H9 (cell line): ENCODE measurements at regions not wholly inside any gene's neighbourhood (a gene's known extent, or its start where the extent isn't known, plus 50 kb on each side); places are given as distances from the start of the nearest gene placed in this dataset.

Source experiments
- DNase-seq: peaks from one replicate; pipeline ENCODE4 v3.0.0-alpha.2; 2017
- H2AFZ ChIP-seq: one replicate; pipeline ENCODE4 v1.6.1; 2013; ENCODE audit warnings: mild to moderate bottlenecking, low read length, control low read depth, moderate library complexity
- H2AK5ac ChIP-seq: 2 replicates; pipeline ENCODE4 v1.6.1; 2013; ENCODE audit warnings: low read length, control low read depth, mixed read lengths; ENCODE audit not compliant: insufficient read length
- H2BK120ac ChIP-seq: one replicate; pipeline ENCODE4 v1.6.1; 2013; ENCODE audit warnings: low read depth, mild to moderate bottlenecking, low read length, control low read depth, inconsistent platforms; ENCODE audit not compliant: poor library complexity, severe bottlenecking
- H2BK12ac ChIP-seq: 2 replicates; pipeline ENCODE4 v1.6.1; 2013; ENCODE audit warnings: low read length, control low read depth, mixed read lengths, low read depth; ENCODE audit not compliant: insufficient read length
- H2BK15ac ChIP-seq: 2 replicates; pipeline ENCODE4 v1.6.1; 2013; ENCODE audit warnings: low read depth, low read length, control low read depth
- H2BK20ac ChIP-seq: one replicate; pipeline ENCODE4 v1.6.1; 2013; ENCODE audit warnings: low read depth, mild to moderate bottlenecking, low read length, control low read depth, inconsistent platforms; ENCODE audit not compliant: poor library complexity, severe bottlenecking
- H2BK5ac ChIP-seq: 2 replicates; pipeline ENCODE4 v1.6.1; 2013; ENCODE audit warnings: low read length, control low read depth, mixed read lengths; ENCODE audit not compliant: insufficient read length
- H3K14ac ChIP-seq: 2 replicates; pipeline ENCODE4 v1.6.1; 2013; ENCODE audit warnings: low read length, control low read depth; ENCODE audit not compliant: insufficient read depth
- H3K18ac ChIP-seq: 2 replicates; pipeline ENCODE4 v1.6.1; 2013; ENCODE audit warnings: low read depth, mild to moderate bottlenecking, mixed read lengths, low read length, control low read depth; ENCODE audit not compliant: insufficient read length
- H3K23ac ChIP-seq: 2 replicates; pipeline ENCODE4 v1.6.1; 2013; ENCODE audit warnings: low read length, control low read depth, mixed read lengths, low read depth; ENCODE audit not compliant: insufficient read length
- H3K23me2 ChIP-seq: 2 replicates; pipeline ENCODE4 v1.6.1; 2013; ENCODE audit warnings: low read depth, mild to moderate bottlenecking, mixed read lengths, low read length, control low read depth; ENCODE audit not compliant: insufficient read length, poor library complexity, severe bottlenecking
- H3K27ac ChIP-seq: 2 replicates; pipeline ENCODE4 v1.5.1; 2013; ENCODE audit warnings: low read length, control low read depth, mixed read lengths, low read depth; ENCODE audit not compliant: insufficient read length
- H3K27me3 ChIP-seq: 2 replicates; pipeline ENCODE4 v1.6.1; 2013; ENCODE audit warnings: low read length, control low read depth, inconsistent platforms; ENCODE audit not compliant: insufficient read depth
- H3K4ac ChIP-seq: 2 replicates; pipeline ENCODE4 v1.6.1; 2013; ENCODE audit warnings: low read depth, mild to moderate bottlenecking, control low read depth, inconsistent platforms, low read length, moderate library complexity
- H3K4me1 ChIP-seq: 2 replicates; pipeline ENCODE4 v1.6.1; 2013; ENCODE audit warnings: low read length, control low read depth, inconsistent platforms; ENCODE audit not compliant: insufficient read depth
- H3K4me2 ChIP-seq: 2 replicates; pipeline ENCODE4 v1.6.1; 2013; ENCODE audit warnings: low read length, control low read depth, mixed read lengths; ENCODE audit not compliant: insufficient read length, insufficient read depth
- H3K56ac ChIP-seq: 2 replicates; pipeline ENCODE4 v1.6.1; 2013; ENCODE audit warnings: low read depth, mild to moderate bottlenecking, mixed read lengths, low read length, control low read depth; ENCODE audit not compliant: insufficient read length
- H3K79me1 ChIP-seq: 2 replicates; pipeline ENCODE4 v1.6.1; 2013; ENCODE audit warnings: low read depth, mild to moderate bottlenecking, moderate library complexity, low read length, control low read depth, inconsistent platforms; ENCODE audit not compliant: insufficient read depth, poor library complexity, severe bottlenecking
- H3K79me2 ChIP-seq: 2 replicates; pipeline ENCODE4 v1.6.1; 2013; ENCODE audit warnings: low read length, control low read depth, inconsistent platforms; ENCODE audit not compliant: insufficient read depth
- H3K9ac ChIP-seq: 2 replicates; pipeline ENCODE4 v1.6.1; 2013; ENCODE audit warnings: low read length, control low read depth, mixed read lengths; ENCODE audit not compliant: insufficient read length; ENCODE audit errors: extremely low read depth
- H3K9me3 ChIP-seq: one replicate; pipeline ENCODE4 v1.6.1; 2013; ENCODE audit warnings: low read depth, low read length, inconsistent platforms; ENCODE audit not compliant: control insufficient read depth
- H3T11ph ChIP-seq: one replicate; pipeline ENCODE4 v1.6.1; 2013; ENCODE audit warnings: mild to moderate bottlenecking, low read length, control low read depth, inconsistent platforms
- H4K20me1 ChIP-seq: one replicate; pipeline ENCODE4 v1.6.1; 2013; ENCODE audit not compliant: control insufficient read depth, insufficient read length, insufficient read depth
- H4K5ac ChIP-seq: 2 replicates; pipeline ENCODE4 v1.6.1; 2013; ENCODE audit warnings: low read depth, mild to moderate bottlenecking, mixed read lengths, low read length, control low read depth; ENCODE audit not compliant: insufficient read length
- H4K8ac ChIP-seq: replicated peaks from 2 replicates; pipeline ENCODE4 v1.6.1; 2013; ENCODE audit warnings: low read length, control low read depth, mixed read lengths, low read depth; ENCODE audit not compliant: insufficient read length
- H4K91ac ChIP-seq: 2 replicates; pipeline ENCODE4 v1.6.1; 2013; ENCODE audit warnings: low read depth, mild to moderate bottlenecking, moderate library complexity, mixed read lengths, low read length, control low read depth; ENCODE audit not compliant: insufficient read length
- H3K27ac Mint-ChIP-seq, 3 experiments: 2 replicates in 2 of 3; 3 replicates in 1 of 3; pipeline ENCODE4 v1.8.0; 2020 to 2021; ENCODE audit warnings: mixed read lengths in 3 of 3, mild to moderate bottlenecking in 1 of 3, moderate library complexity in 1 of 3
- H3K27me3 Mint-ChIP-seq: 2 replicates; pipeline ENCODE4 v1.8.0; 2021; ENCODE audit warnings: low read depth, mild to moderate bottlenecking, moderate library complexity, mixed read lengths
- H3K36me3 Mint-ChIP-seq, 3 experiments: 2 replicates in 2 of 3; 3 replicates in 1 of 3; pipeline ENCODE4 v1.8.0; 2020 to 2021; ENCODE audit warnings: low read depth in 3 of 3, mixed read lengths in 3 of 3; ENCODE audit not compliant: insufficient read depth in 1 of 3
- H3K4me1 Mint-ChIP-seq, 2 experiments: 2 replicates each; pipeline ENCODE4 v1.8.0; 2020; ENCODE audit warnings: mixed read lengths in 2 of 2
- H3K4me3 Mint-ChIP-seq, 2 experiments: 2 replicates in 1 of 2; 3 replicates in 1 of 2; pipeline ENCODE4 v1.8.0; 2020 to 2021; ENCODE audit warnings: mild to moderate bottlenecking in 2 of 2, mixed read lengths in 2 of 2, moderate library complexity in 1 of 2
- H3K9me3 Mint-ChIP-seq, 2 experiments: 2 replicates in 1 of 2; 3 replicates in 1 of 2; pipeline ENCODE4 v1.8.0; 2020; ENCODE audit warnings: mild to moderate bottlenecking in 2 of 2, mixed read lengths in 2 of 2, moderate library complexity in 1 of 2
- WGBS: extraction: QIAGEN DNeasy Blood & Tissue Kit; methylation state at CpG from one replicate; pipeline ENCODE4 v1.1.7; 2013; ENCODE audit warnings: missing lambda C conversion rate, low lambda C conversion rate, mixed read lengths; ENCODE audit not compliant: insufficient read length; ENCODE audit errors: extremely low coverage; 5-methylcytosine and 5-hydroxymethylcytosine counted together
- TF ChIP-seq, protein P1 (sequence below): fragments of 200-600 bp; sonication (generic); conservative IDR thresholded peaks from 3 replicates; pipeline ENCODE4 v1.8.0; 2021; ENCODE audit warnings: antibody characterized with exemption, mild to moderate bottlenecking

DNA sequence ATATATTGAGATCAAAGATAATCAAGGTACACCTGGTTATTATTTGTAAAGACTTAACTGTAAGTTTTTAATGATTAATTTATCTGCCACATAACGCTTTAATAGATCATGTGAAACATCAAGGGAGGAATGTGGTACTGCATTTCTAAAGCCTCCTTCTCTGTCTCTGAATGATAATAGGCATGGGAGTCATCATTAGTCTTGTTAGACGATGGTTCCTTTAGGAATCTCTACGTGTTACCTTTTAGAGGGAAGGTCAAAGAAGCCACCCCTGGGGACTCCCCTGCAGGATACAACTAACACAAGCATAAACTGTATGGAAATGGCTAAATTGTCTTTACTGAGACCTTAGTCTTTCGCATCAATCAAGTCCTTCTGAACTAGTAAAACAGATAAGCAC is 173.6 kb upstream of the MCHR2 start:
- Mint-ChIP-seq H3K4me3 (peak overlapping the region in 1 of 2 experiments; percentile 24; a peak in 2 of 5 replicates), H3K36me3 (no peaks in the 10 kb centered on the region), H3K4me1 (peaks cover 52 to 56% of the 10 kb centered on the region in 2 experiments), H3K9me3 (no peaks in the 10 kb centered on the region; a peak in 1 of 5 replicates), H3K27ac (no peak overlapping the region), H3K27me3 (peaks cover 11% of the 10 kb centered on the region; the same call in 1 of the 2 replicates)
- TF ChIP-seq, protein P1, sequence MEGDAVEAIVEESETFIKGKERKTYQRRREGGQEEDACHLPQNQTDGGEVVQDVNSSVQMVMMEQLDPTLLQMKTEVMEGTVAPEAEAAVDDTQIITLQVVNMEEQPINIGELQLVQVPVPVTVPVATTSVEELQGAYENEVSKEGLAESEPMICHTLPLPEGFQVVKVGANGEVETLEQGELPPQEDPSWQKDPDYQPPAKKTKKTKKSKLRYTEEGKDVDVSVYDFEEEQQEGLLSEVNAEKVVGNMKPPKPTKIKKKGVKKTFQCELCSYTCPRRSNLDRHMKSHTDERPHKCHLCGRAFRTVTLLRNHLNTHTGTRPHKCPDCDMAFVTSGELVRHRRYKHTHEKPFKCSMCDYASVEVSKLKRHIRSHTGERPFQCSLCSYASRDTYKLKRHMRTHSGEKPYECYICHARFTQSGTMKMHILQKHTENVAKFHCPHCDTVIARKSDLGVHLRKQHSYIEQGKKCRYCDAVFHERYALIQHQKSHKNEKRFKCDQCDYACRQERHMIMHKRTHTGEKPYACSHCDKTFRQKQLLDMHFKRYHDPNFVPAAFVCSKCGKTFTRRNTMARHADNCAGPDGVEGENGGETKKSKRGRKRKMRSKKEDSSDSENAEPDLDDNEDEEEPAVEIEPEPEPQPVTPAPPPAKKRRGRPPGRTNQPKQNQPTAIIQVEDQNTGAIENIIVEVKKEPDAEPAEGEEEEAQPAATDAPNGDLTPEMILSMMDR = no peak
- Histone ChIP-seq H3K27ac (no peak overlapping the region), H3K4ac (no peak overlapping the region), H3K18ac (no peak overlapping the region), H3K23ac (no peak overlapping the region), H3K9me3 (no peaks in the 10 kb centered on the region), H3K14ac (no peak overlapping the region), H2BK20ac (no peak overlapping the region), H3K4me1 (peaks cover 10% of the 10 kb centered on the region; the same call in 1 of the 2 replicates), H2BK5ac (no peak overlapping the region), H2AK5ac (no peak overlapping the region), H3K9ac (no peak overlapping the region), H3K27me3 (no peaks in the 10 kb centered on the region; the same call in 1 of the 2 replicates), H2BK12ac (no peak overlapping the region), H4K20me1 (no peaks in the 10 kb centered on the region), H3K79me2 (no peaks in the 10 kb centered on the region), H3K79me1 (no peaks in the 10 kb centered on the region), H2BK15ac (no peak overlapping the region), H4K5ac (no peak overlapping the region), H2AFZ (no peak overlapping the region), H2BK120ac (no peak overlapping the region), H3K23me2 (no peaks in the 10 kb centered on the region), H3T11ph (no peak overlapping the region), H4K8ac (no peak overlapping the region), H3K56ac (no peak overlapping the region), H3K4me2 (peak overlapping the region; percentile 32), H4K91ac (no peak overlapping the region)
- no peak for DNase-seq
- WGBS = no CpG with 5 or more reads among the region's 4 CpGs
